H1 (cell line): ENCODE measurements at regions not wholly inside any gene's neighbourhood (a gene's known extent, or its start where the extent isn't known, plus 50 kb on each side); places are given as distances from the start of the nearest gene placed in this dataset.

Experiments
- SIRT6 ChIP-seq: IDR thresholded peaks from one replicate; pipeline ENCODE4 v1.7.1; 2012; ENCODE audit warnings: low read length, inconsistent platforms
- SUZ12 ChIP-seq: fragments of 200-600 bp; sonication (generic); IDR thresholded peaks from 2 replicates; pipeline ENCODE4 v1.6.1; 2012; ENCODE audit warnings: mild to moderate bottlenecking, inconsistent platforms, low read length, moderate library complexity, mixed read lengths
- TAF7 ChIP-seq: optimal IDR thresholded peaks from 2 replicates; pipeline ENCODE3; 2011; ENCODE audit warnings: low read depth, mild to moderate bottlenecking, inconsistent platforms, low read length, moderate library complexity, borderline replicate concordance

DNA sequence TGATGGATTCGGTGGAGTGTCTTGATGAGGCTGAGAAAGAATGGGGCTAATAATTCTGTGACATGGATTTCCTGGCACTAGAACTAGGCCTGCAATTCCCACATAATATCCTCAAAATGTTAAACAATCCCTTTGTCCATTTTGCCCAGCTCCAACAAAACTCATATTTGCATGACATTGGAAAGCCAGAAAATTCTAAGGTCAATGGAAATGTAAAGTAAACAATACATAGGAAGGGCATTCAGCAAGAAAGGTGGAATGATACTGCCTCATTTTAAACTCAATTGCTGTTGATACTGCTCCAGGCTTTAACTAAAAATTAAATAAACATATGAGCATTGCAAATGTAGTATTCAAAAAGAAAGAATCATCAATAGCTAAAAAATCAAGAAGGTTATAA, 434.8 kb upstream of the SLC8A1 start (continued):
- no peak for TF ChIP-seq TAF7
- no peak for TF ChIP-seq SIRT6
- no peak for TF ChIP-seq SUZ12
- TF ChIP-seq, all 59 proteins: peak for 0
